HUES64 (cell line): ENCODE measurements at regions not wholly inside any gene's neighbourhood (a gene's known extent, or its start where the extent isn't known, plus 50 kb on each side); places are given as distances from the start of the nearest gene placed in this dataset.
"Not testable (repeated sequence)": the region's sequence is repeated elsewhere in the genome, so short reads cannot be mapped to it uniquely, and the experiment has no call there.

Experiments
- H3K27ac ChIP-seq: 2 replicates; pipeline ENCODE4 v1.7.0; 2013; ENCODE audit warnings: low read depth, low read length, inconsistent platforms
- H3K27me3 ChIP-seq: 2 replicates; pipeline ENCODE4 v1.6.1; 2013; ENCODE audit warnings: mild to moderate bottlenecking, low read length; ENCODE audit not compliant: insufficient read depth
- H3K36me3 ChIP-seq: 2 replicates; pipeline ENCODE4 v1.6.1; 2013; ENCODE audit warnings: mild to moderate bottlenecking, low read length; ENCODE audit not compliant: insufficient read depth
- H3K4me1 ChIP-seq: 2 replicates; pipeline ENCODE4 v1.6.1; 2013; ENCODE audit warnings: mild to moderate bottlenecking, low read length, moderate library complexity; ENCODE audit not compliant: insufficient read depth
- H3K4me3 ChIP-seq: 2 replicates; pipeline ENCODE4 v1.5.1; 2013; ENCODE audit warnings: mild to moderate bottlenecking, low read length, moderate library complexity
- H3K9ac ChIP-seq: 2 replicates; pipeline ENCODE4 v1.6.1; 2013; ENCODE audit warnings: mild to moderate bottlenecking, low read depth, low read length
- H3K9me3 ChIP-seq: 2 replicates; pipeline ENCODE4 v1.6.1; 2013; ENCODE audit warnings: low read depth, low read length; ENCODE audit not compliant: insufficient read depth
- WGBS: fragments of 150-250, 120-280 bp; methylation state at CpG from one replicate; pipeline ENCODE4 v1.1.7; 2013; ENCODE audit warnings: missing lambda C conversion rate; 5-methylcytosine and 5-hydroxymethylcytosine counted together

GRCh38 chr21:34278451-34278850, 85.4 kb upstream of the KCNE2 start:
- 98% methylated on average over 3 of the region's 3 CpGs for WGBS
- H3K27me3 ChIP-seq, result no peaks in the 10 kb centered on the region
- no peaks in the 10 kb centered on the region for H3K4me1 ChIP-seq
- H3K4me3 ChIP-seq, result no peak overlapping the region
- no peaks in the 10 kb centered on the region for H3K9me3 ChIP-seq
- H3K9ac ChIP-seq, result no peak overlapping the region
- H3K36me3 ChIP-seq, result no peaks in the 10 kb centered on the region
- no peak overlapping the region for H3K27ac ChIP-seq

- H3K27ac ChIP-seq, result no peak overlapping the region
- H3K36me3 ChIP-seq, result no peaks in the 10 kb centered on the region
- no peaks in the 10 kb centered on the region for H3K4me1 ChIP-seq
- H3K9me3 ChIP-seq, result no peaks in the 10 kb centered on the region
- no peaks in the 10 kb centered on the region for H3K27me3 ChIP-seq
- WGBS, result 89% methylated on average over 6 of the region's 6 CpGs
- H3K4me3 ChIP-seq, result no peak overlapping the region
- H3K9ac ChIP-seq, result no peak overlapping the region
These were observed 84.5 kb upstream of the KCNE2 start for GRCh38 chr21:34279285-34279684.

GRCh38 chr21:34279883-34280282, 83.9 kb upstream of the KCNE2 start:
- Histone ChIP-seq H3K27me3 (no peaks in the 10 kb centered on the region), H3K36me3 (no peaks in the 10 kb centered on the region), H3K4me3 (no peak overlapping the region), H3K27ac (no peak overlapping the region), H3K4me1 (no peaks in the 10 kb centered on the region), H3K9me3 (no peaks in the 10 kb centered on the region), H3K9ac (no peak overlapping the region)
- WGBS, result 97% methylated on average over 2 of the region's 3 CpGs

DNA sequence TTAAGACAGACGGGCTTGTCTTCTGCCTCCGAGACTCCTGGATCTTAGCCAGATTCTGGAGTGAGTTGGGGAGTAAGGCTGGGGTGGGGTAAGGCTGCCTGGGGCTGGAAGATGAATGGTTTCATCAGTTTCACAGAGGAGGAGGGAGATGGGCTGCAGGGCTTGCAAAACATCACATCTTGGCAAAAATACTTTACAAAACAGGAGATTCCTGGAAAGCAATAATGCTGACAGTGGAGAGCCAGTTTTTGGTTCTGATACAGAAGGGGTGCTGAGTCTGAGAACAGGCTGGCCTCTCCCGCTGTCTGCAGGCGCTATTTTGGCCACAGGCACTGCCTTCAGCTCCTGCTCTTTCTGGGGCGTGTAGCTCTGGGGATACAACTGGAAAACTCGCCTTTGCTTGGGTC, 83.4 kb upstream of the KCNE2 start:
- no peaks in the 10 kb centered on the region for H3K4me1 ChIP-seq
- no peak overlapping the region for H3K4me3 ChIP-seq
- WGBS, result 88% methylated on average over 6 of the region's 6 CpGs
- no peaks in the 10 kb centered on the region for H3K27me3 ChIP-seq
- no peak overlapping the region for H3K9ac ChIP-seq
- no peaks in the 10 kb centered on the region for H3K36me3 ChIP-seq
- no peak overlapping the region for H3K27ac ChIP-seq
- 0 out of 2 replicates have a peak, but pooled peaks cover under 1% of the 10 kb centered on the region for H3K9me3 ChIP-seq

- Histone ChIP-seq H3K9me3 (peaks cover 6% of the 10 kb centered on the region; the same call in 1 of the 2 replicates), H3K4me1 (no peaks in the 10 kb centered on the region), H3K4me3 (no peak overlapping the region), H3K27ac (no peak overlapping the region), H3K27me3 (no peaks in the 10 kb centered on the region), H3K9ac (no peak overlapping the region), H3K36me3 (no peaks in the 10 kb centered on the region)
- 94% methylated on average over 9 of the region's 9 CpGs for WGBS
These were observed 82.8 kb upstream of the KCNE2 start for GRCh38 chr21:34280959-34281358.

- Histone ChIP-seq H3K4me3 (no peak overlapping the region), H3K27ac (no peak overlapping the region), H3K4me1 (no peaks in the 10 kb centered on the region), H3K9ac (no peak overlapping the region), H3K9me3 (peaks cover 8% of the 10 kb centered on the region; the same call in 1 of the 2 replicates), H3K27me3 (no peaks in the 10 kb centered on the region), H3K36me3 (no peaks in the 10 kb centered on the region)
- WGBS, result 92% methylated on average over 4 of the region's 4 CpGs
These were observed 81.6 kb upstream of the KCNE2 start for GRCh38 chr21:34282223-34282622.

GRCh38 chr21:34284666-34285065, 79.1 kb upstream of the KCNE2 start:
- no peak overlapping the region for H3K9ac ChIP-seq
- 91% methylated on average over 4 of the region's 4 CpGs for WGBS
- H3K27ac ChIP-seq, result no peak overlapping the region
- H3K36me3 ChIP-seq, result no peaks in the 10 kb centered on the region
- H3K9me3 ChIP-seq, result peaks cover 18% of the 10 kb centered on the region
- H3K4me3 ChIP-seq, result no peak overlapping the region
- no peaks in the 10 kb centered on the region for H3K4me1 ChIP-seq
- no peaks in the 10 kb centered on the region for H3K27me3 ChIP-seq

DNA sequence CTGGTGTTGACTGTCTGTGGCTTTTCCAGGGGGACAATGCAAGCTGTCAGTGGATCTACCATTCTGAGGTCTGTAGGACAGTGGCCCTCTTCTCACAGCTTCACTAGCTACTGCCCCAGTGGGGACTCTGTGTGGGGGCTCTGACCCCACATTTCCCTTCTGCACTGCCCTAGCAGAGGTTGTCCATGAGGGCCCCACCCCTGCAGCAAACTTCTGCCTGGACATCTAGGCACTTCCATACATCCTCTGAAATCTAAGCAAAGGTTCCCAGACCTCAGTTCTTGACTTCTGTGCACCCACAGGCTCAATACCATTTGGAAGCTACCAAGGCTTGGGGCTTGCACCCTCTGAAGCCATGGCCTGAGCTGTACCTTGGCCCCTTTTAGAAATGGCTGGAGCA, 75.8 kb upstream of the KCNE2 start:
- not testable (repeated sequence) for H3K9ac ChIP-seq, H3K36me3 ChIP-seq, H3K27ac ChIP-seq, H3K27me3 ChIP-seq, H3K4me3 ChIP-seq, H3K4me1 ChIP-seq
- peaks cover 18% of the 10 kb centered on the region for H3K9me3 ChIP-seq

DNA sequence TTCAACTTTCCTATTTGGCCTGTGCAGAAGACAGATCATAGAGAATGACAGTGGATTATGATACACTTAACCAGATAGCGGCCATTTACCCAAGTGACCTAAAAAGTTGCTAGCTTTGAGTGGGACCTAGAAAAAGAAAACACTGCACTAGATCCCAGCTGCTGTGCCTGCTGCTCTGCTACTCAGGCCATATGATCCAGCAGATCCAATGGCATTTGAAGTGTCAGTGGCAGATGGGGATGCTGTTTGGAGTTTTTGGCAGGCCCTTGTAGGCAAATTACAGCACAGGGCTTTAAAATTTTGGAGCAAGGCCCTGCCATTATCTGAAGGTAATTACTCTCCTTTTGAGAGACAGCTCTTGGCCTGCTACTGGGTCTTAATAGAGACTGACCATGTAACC, 74.0 kb upstream of the KCNE2 start:
- no peaks in the 10 kb centered on the region for H3K36me3 ChIP-seq
- WGBS, result 95% methylated on average over 1 of the region's 1 CpG

GRCh38 chr21:34296878-34297277, 66.9 kb upstream of the KCNE2 start:
- no peaks in the 10 kb centered on the region for H3K27me3 ChIP-seq
- WGBS, result 94% methylated on average over 1 of the region's 2 CpGs
- H3K9ac ChIP-seq, result no peak overlapping the region
- H3K36me3 ChIP-seq, result no peaks in the 10 kb centered on the region
- H3K4me1 ChIP-seq, result no peaks in the 10 kb centered on the region
- H3K4me3 ChIP-seq, result no peak overlapping the region
- H3K27ac ChIP-seq, result no peak overlapping the region
- no peaks in the 10 kb centered on the region for H3K9me3 ChIP-seq

More for the DNA sequence above, 74.0 kb upstream of the KCNE2 start:
- Histone ChIP-seq H3K27ac (no peak overlapping the region), H3K27me3 (no peaks in the 10 kb centered on the region), H3K9me3 (peaks cover 18% of the 10 kb centered on the region), H3K4me1 (no peaks in the 10 kb centered on the region), H3K9ac (no peak overlapping the region), H3K4me3 (no peak overlapping the region)

GRCh38 chr21:34298534-34299167, 65.2 kb upstream of the KCNE2 start:
- Histone ChIP-seq H3K36me3 (no peaks in the 10 kb centered on the region), H3K9ac (no peak overlapping the region), H3K27me3 (no peaks in the 10 kb centered on the region), H3K27ac (no peak overlapping the region), H3K4me1 (no peaks in the 10 kb centered on the region), H3K9me3 (no peaks in the 10 kb centered on the region), H3K4me3 (no peak overlapping the region)
- WGBS, result 94% methylated on average over 3 of the region's 3 CpGs

- WGBS, result 87% methylated on average over 2 of the region's 2 CpGs
- Histone ChIP-seq H3K36me3 (no peaks in the 10 kb centered on the region), H3K4me3 (no peak overlapping the region), H3K27me3 (no peaks in the 10 kb centered on the region), H3K27ac (no peak overlapping the region), H3K9me3 (no peaks in the 10 kb centered on the region), H3K9ac (no peak overlapping the region), H3K4me1 (no peaks in the 10 kb centered on the region)
These were observed 64.7 kb upstream of the KCNE2 start for GRCh38 chr21:34299168-34299539.
